ENCODE measurements at regions not wholly inside any gene's neighbourhood (a gene's known extent, or its start where the extent isn't known, plus 50 kb on each side); places are given as distances from the start of the nearest gene placed in this dataset.

- no peaks in the 10 kb centered on the region for H3K79me1 ChIP-seq (ENCODE audit: low read depth in 1 of 2, low read length in 2 of 2)
- in situ Hi-C loops (cut with MboI; ENCODE audit: low sequenced_read_pairs), result no loop called here
- ATAC-seq (ENCODE audit: low read depth) (no peak), DNase-seq (no peak)
- H3K23ac ChIP-seq (ENCODE audit: low read depth, low read length), result no peak overlapping the region
- POLR2A ChIA-PET (ENCODE audit: unreplicated experiment), result no interaction called here
- H3K9me1 ChIP-seq (ENCODE audit: insufficient read depth, low read length), result no peaks in the 10 kb centered on the region
- no peak overlapping the region for H4K91ac ChIP-seq (ENCODE audit: insufficient read depth, low read depth, low read length)
- H4K20me1 ChIP-seq (ENCODE audit: insufficient read depth, low read length), result no peaks in the 10 kb centered on the region
- no peak overlapping the region for H2BK15ac ChIP-seq (ENCODE audit: low read depth, low read length)
- no peaks in the 10 kb centered on the region for H3K27me3 ChIP-seq (ENCODE audit: control insufficient read depth, insufficient read depth, low read length)
- no peak overlapping the region for H2BK120ac ChIP-seq (ENCODE audit: low read depth, low read length)
- no peak overlapping the region for H4K8ac ChIP-seq (ENCODE audit: low read depth in 2 of 2, low read length in 2 of 2)
- H3K4me2 ChIP-seq (ENCODE audit: low read depth, low read length), result no peak overlapping the region
- TF ChIP-seq RAD21 (IDR thresholded peaks at IDR 0.05; ENCODE audit: low read length), result no peak
- no peak for TF ChIP-seq CHD1 (IDR thresholded peaks at IDR 0.05; ENCODE audit: low read depth, low read length)
- TF ChIP-seq MAZ (IDR thresholded peaks at IDR 0.05; ENCODE audit: borderline replicate concordance, low read depth, low read length), result no peak
- no peak for TF ChIP-seq FOS (IDR thresholded peaks at IDR 0.05; ENCODE audit: low read depth, low read length)
- TF ChIP-seq CEBPB (IDR thresholded peaks at IDR 0.05; ENCODE audit: low read depth, low read length), result no peak
- TF ChIP-seq SMC3 (IDR thresholded peaks at IDR 0.05; ENCODE audit: low read depth, low read length), result no peak
- TF ChIP-seq MXI1 (IDR thresholded peaks at IDR 0.05; ENCODE audit: borderline replicate concordance, low read depth, low read length), result no peak
- no peak overlapping the region for H4K5ac ChIP-seq (ENCODE audit: low read depth, low read length)
- H3K4me3 ChIP-seq (ENCODE audit: insufficient read depth, low read depth, low read length), result no peak overlapping the region
- no peak overlapping the region for H2AK5ac ChIP-seq (ENCODE audit: low read depth, low read length)
- no peak overlapping the region for H2AK9ac ChIP-seq (replicated peaks; ENCODE audit: low read depth, low read length, poor library complexity)
- no peak overlapping the region for H2BK5ac ChIP-seq (ENCODE audit: low read depth, low read length, poor library complexity, severe bottlenecking)
- no CpG with 5 or more reads among the region's 5 CpGs for WGBS, 2 experiments (ENCODE audit: extremely low coverage in 2 of 2, insufficient read length in 1 of 2)
- intact Hi-C loops (cut with micrococcal nuclease), result no loop called here
- no peak overlapping the region for H2BK20ac ChIP-seq (ENCODE audit: low read depth, low read length)
- H3K14ac ChIP-seq (replicated peaks; ENCODE audit: low read depth, low read length), result no peak overlapping the region
- no peak overlapping the region for H3K9ac ChIP-seq (ENCODE audit: low read depth, low read length)
- H3K9me3 ChIP-seq (ENCODE audit: control insufficient read depth, insufficient read depth, low read length), result peaks cover 2% of the 10 kb centered on the region; the same call in 1 of the 2 replicates
- H3K18ac ChIP-seq (ENCODE audit: low read depth, low read length), result no peak overlapping the region
- H3K56ac ChIP-seq (ENCODE audit: extremely low read depth, insufficient read depth, low read length), result no peak overlapping the region
- no peaks in the 10 kb centered on the region for H3K36me3 ChIP-seq (ENCODE audit: control insufficient read depth, insufficient read depth, low read length)
- no peak overlapping the region for H2AFZ ChIP-seq (replicated peaks; ENCODE audit: low read length, poor library complexity)
- dilution Hi-C loops (cut with HindIII; ENCODE audit: low sequenced_read_pairs, unreplicated experiment), result no loop called here
- H3K4ac ChIP-seq (ENCODE audit: low read depth, low read length), result no peak overlapping the region
- no peaks in the 10 kb centered on the region for H3K4me1 ChIP-seq (ENCODE audit: control insufficient read depth, insufficient read depth, low read length)
- CTCF ChIA-PET, result no interaction called here
- no TSS peak for BruUV-seq (replicated peaks)
- H3K27ac ChIP-seq (ENCODE audit: insufficient read depth, low read length), result no peak overlapping the region
Measured at GRCh38 chr17:54237911-54238515, 415.3 kb downstream of the KIF2B start.

Measured in IMR-90 (cell line).